ENCODE measurements at regions not wholly inside any gene's neighbourhood (a gene's known extent, or its start where the extent isn't known, plus 50 kb on each side); places are given as distances from the start of the nearest gene placed in this dataset.

- Histone ChIP-seq H3K18ac (ENCODE audit: low read depth, low read length) (no peak overlapping the region), H2AK5ac (ENCODE audit: low read depth, low read length) (no peak overlapping the region), H2BK5ac (ENCODE audit: low read depth, low read length, poor library complexity, severe bottlenecking) (no peak overlapping the region), H2BK120ac (ENCODE audit: low read depth, low read length) (no peak overlapping the region), H3K27ac (ENCODE audit: insufficient read depth, low read length) (no peak overlapping the region), H2AK9ac (replicated peaks; ENCODE audit: low read depth, low read length, poor library complexity) (no peak overlapping the region), H3K23ac (ENCODE audit: low read depth, low read length) (no peak overlapping the region), H3K9ac (ENCODE audit: low read depth, low read length) (no peak overlapping the region), H3K27me3 (ENCODE audit: control insufficient read depth, insufficient read depth, low read length) (no peaks in the 10 kb centered on the region), H4K20me1 (ENCODE audit: insufficient read depth, low read length) (no peaks in the 10 kb centered on the region), H3K4me3 (ENCODE audit: insufficient read depth, low read depth, low read length) (no peak overlapping the region), H2BK15ac (ENCODE audit: low read depth, low read length) (no peak overlapping the region), H3K56ac (ENCODE audit: extremely low read depth, insufficient read depth, low read length) (no peak overlapping the region), H4K91ac (ENCODE audit: insufficient read depth, low read depth, low read length) (no peak overlapping the region), H3K4ac (ENCODE audit: low read depth, low read length) (no peak overlapping the region), H3K4me2 (ENCODE audit: low read depth, low read length) (no peak overlapping the region), H3K36me3 (ENCODE audit: control insufficient read depth, insufficient read depth, low read length) (no peaks in the 10 kb centered on the region), H4K5ac (ENCODE audit: low read depth, low read length) (no peak overlapping the region), H3K14ac (replicated peaks; ENCODE audit: low read depth, low read length) (no peak overlapping the region), H3K9me1 (ENCODE audit: insufficient read depth, low read length) (no peaks in the 10 kb centered on the region), H3K4me1 (ENCODE audit: control insufficient read depth, insufficient read depth, low read length) (no peaks in the 10 kb centered on the region), H3K79me1 (ENCODE audit: low read depth in 1 of 2, low read length in 2 of 2) (no peaks in the 10 kb centered on the region), H3K9me3 (ENCODE audit: control insufficient read depth, insufficient read depth, low read length) (peaks cover 13% of the 10 kb centered on the region), H4K8ac (ENCODE audit: low read depth in 2 of 2, low read length in 2 of 2) (no peak overlapping the region), H2AFZ (replicated peaks; ENCODE audit: low read length, poor library complexity) (peak overlapping the region; percentile 1), H2BK20ac (ENCODE audit: low read depth, low read length) (no peak overlapping the region)
- BruUV-seq (replicated peaks), result no TSS peak
- TF ChIP-seq MAZ (IDR thresholded peaks at IDR 0.05; ENCODE audit: borderline replicate concordance, low read depth, low read length), result no peak
- TF ChIP-seq USF2 (IDR thresholded peaks at IDR 0.05; ENCODE audit: low read depth, low read length), result no peak
- no peak for TF ChIP-seq FOS (IDR thresholded peaks at IDR 0.05; ENCODE audit: low read depth, low read length)
- no peak for TF ChIP-seq NFE2L2 (IDR thresholded peaks at IDR 0.05; ENCODE audit: low read depth, low read length)
- TF ChIP-seq MAFK (IDR thresholded peaks at IDR 0.05; ENCODE audit: low read depth, low read length), result no peak
- TF ChIP-seq CHD1 (IDR thresholded peaks at IDR 0.05; ENCODE audit: low read depth, low read length), result no peak
- no peak for TF ChIP-seq CTCF (conservative IDR thresholded peaks at IDR 0.05; ENCODE audit: low read depth, low read length)
- no peak for TF ChIP-seq POLR2A (IDR thresholded peaks at IDR 0.05; ENCODE audit: low read depth, low read length)
- TF ChIP-seq, protein P1, sequence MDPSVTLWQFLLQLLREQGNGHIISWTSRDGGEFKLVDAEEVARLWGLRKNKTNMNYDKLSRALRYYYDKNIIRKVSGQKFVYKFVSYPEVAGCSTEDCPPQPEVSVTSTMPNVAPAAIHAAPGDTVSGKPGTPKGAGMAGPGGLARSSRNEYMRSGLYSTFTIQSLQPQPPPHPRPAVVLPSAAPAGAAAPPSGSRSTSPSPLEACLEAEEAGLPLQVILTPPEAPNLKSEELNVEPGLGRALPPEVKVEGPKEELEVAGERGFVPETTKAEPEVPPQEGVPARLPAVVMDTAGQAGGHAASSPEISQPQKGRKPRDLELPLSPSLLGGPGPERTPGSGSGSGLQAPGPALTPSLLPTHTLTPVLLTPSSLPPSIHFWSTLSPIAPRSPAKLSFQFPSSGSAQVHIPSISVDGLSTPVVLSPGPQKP (IDR thresholded peaks at IDR 0.05; ENCODE audit: borderline replicate concordance, low read depth, low read length), result no peak
- no peak for TF ChIP-seq SMC3 (IDR thresholded peaks at IDR 0.05; ENCODE audit: low read depth, low read length)
- TF ChIP-seq CEBPB (IDR thresholded peaks at IDR 0.05; ENCODE audit: low read depth, low read length), result no peak
- TF ChIP-seq BHLHE40 (IDR thresholded peaks at IDR 0.05; ENCODE audit: low read depth, low read length), result no peak
- no peak for TF ChIP-seq MXI1 (IDR thresholded peaks at IDR 0.05; ENCODE audit: borderline replicate concordance, low read depth, low read length)
- no peak for TF ChIP-seq RAD21 (IDR thresholded peaks at IDR 0.05; ENCODE audit: low read length)
- dilution Hi-C loops (cut with HindIII; ENCODE audit: low sequenced_read_pairs, unreplicated experiment) (no loop called here), intact Hi-C loops (cut with micrococcal nuclease) (no loop called here), in situ Hi-C loops (cut with MboI; ENCODE audit: low sequenced_read_pairs) (no loop called here)
- WGBS, 2 experiments (ENCODE audit: extremely low coverage in 2 of 2, insufficient read length in 1 of 2), result 15% methylated on average over 4 of the region's 30 CpGs; no CpG with 5 or more reads in 1 of the 2 experiments
- ChIA-PET POLR2A (ENCODE audit: unreplicated experiment) (interaction anchor here (0.6 kb wide), 1 partner anchor 84 kb away, joined by 3 read pairs; no protein-coding TSS in a partner anchor), CTCF (no interaction called here)
- DNase-seq (no peak), ATAC-seq (ENCODE audit: low read depth) (no peak)
Observed at GRCh38 chr7:21169667-21170580, 258.0 kb upstream of the SP4 start.
